ENCODE measurements at regions not wholly inside any gene's neighbourhood (a gene's known extent, or its start where the extent isn't known, plus 50 kb on each side); places are given as distances from the start of the nearest gene placed in this dataset.
A peak's percentile ranks its signal among the peaks of the same experiment; 100 is the strongest.

DNA sequence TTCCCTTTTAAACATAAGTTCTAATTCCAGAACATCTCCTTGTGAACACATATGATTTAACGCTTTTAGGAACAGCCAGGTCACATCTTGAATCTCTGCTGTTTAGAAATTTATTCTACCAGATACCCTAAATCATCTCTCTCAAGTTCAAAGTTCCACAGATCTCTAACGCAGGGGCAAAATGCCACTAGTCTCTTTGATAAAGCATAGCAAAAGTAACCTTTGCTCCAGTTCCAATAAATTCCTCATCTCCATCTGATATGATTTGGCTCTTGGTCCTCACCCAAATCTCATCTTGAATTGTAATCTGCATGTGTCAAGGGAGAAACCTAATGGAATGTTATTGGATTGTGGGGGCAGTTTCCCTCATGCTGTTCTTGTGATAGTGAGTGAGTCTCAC is 96.3 kb upstream of the PLEKHA5 start:
- TF ChIP-seq, protein P1, sequence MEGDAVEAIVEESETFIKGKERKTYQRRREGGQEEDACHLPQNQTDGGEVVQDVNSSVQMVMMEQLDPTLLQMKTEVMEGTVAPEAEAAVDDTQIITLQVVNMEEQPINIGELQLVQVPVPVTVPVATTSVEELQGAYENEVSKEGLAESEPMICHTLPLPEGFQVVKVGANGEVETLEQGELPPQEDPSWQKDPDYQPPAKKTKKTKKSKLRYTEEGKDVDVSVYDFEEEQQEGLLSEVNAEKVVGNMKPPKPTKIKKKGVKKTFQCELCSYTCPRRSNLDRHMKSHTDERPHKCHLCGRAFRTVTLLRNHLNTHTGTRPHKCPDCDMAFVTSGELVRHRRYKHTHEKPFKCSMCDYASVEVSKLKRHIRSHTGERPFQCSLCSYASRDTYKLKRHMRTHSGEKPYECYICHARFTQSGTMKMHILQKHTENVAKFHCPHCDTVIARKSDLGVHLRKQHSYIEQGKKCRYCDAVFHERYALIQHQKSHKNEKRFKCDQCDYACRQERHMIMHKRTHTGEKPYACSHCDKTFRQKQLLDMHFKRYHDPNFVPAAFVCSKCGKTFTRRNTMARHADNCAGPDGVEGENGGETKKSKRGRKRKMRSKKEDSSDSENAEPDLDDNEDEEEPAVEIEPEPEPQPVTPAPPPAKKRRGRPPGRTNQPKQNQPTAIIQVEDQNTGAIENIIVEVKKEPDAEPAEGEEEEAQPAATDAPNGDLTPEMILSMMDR (IDR thresholded peaks at IDR 0.05), result no peak
- H3K36me3 ChIP-seq, result no peaks in the 10 kb centered on the region
- H3K4me1 ChIP-seq, result peaks cover 0 to 15% of the 10 kb centered on the region in 2 donors

DNA sequence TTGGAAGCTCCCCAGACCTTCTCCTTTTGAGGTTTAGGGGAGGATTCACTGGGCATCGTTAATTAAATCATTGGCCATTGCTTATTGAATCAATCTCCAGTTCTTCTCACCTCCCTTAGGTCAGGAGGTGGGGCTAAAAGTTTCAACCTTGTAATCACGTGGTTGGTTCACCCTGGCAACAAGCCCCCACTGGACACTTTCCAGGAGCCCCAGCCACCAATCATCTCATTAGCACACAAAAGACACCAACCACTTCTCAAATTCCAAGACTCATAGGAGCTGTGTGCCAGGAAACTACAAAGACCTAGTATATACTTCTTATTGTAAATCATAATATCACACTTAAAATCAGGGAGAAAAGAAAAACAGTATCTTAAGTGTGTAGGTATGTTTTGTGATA is 94.6 kb upstream of the PLEKHA5 start:
- no peak overlapping the region for H3K27ac ChIP-seq
- no peak for DNase-seq (ENCODE audit: low spot score)

More for the DNA sequence above, 96.3 kb upstream of the PLEKHA5 start:
- Histone ChIP-seq H3K4me3 (no peak overlapping the region), H3K27me3 (no peaks in the 10 kb centered on the region), H3K9me3 (no peaks in the 10 kb centered on the region), H3K27ac (no peak overlapping the region)
- DNase-seq (ENCODE audit: low spot score), result no peak

DNA sequence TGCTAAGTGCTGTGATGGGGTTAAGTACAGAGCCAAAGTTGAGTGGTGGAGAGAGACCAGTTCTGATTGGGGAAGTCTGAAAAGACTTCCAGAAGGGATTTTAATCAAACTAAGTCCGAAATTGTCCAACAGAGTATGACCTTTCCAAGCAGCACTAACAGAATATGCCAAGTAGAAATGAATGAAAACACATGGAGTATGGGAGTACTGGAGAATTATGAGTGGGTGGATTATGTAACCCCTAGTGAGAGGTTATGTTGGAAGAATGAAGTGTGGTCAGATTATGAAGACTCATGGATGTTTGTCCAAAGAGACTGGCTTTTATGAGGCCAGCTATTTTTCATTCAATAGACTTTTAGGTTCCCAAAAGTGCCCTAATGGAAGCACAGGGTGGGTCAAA is 94.0 kb upstream of the PLEKHA5 start:
- peaks cover 0 to 15% of the 10 kb centered on the region in 2 donors for H3K4me1 ChIP-seq
- TF ChIP-seq, protein P1 (IDR thresholded peaks at IDR 0.05), result no peak
- no peak for DNase-seq (ENCODE audit: low spot score)
- no peaks in the 10 kb centered on the region for H3K36me3 ChIP-seq
- H3K27me3 ChIP-seq, result no peaks in the 10 kb centered on the region
- no peak overlapping the region for H3K4me3 ChIP-seq
- H3K27ac ChIP-seq, result peak overlapping the region in 1 of 2 donors; percentile 73
- no peaks in the 10 kb centered on the region for H3K9me3 ChIP-seq

More for the DNA sequence above, 94.6 kb upstream of the PLEKHA5 start:
- Histone ChIP-seq H3K27me3 (no peaks in the 10 kb centered on the region), H3K4me1 (peaks cover 0 to 15% of the 10 kb centered on the region in 2 donors), H3K36me3 (no peaks in the 10 kb centered on the region), H3K4me3 (no peak overlapping the region), H3K9me3 (no peaks in the 10 kb centered on the region)
- TF ChIP-seq, protein P1 (IDR thresholded peaks at IDR 0.05), result no peak

DNA sequence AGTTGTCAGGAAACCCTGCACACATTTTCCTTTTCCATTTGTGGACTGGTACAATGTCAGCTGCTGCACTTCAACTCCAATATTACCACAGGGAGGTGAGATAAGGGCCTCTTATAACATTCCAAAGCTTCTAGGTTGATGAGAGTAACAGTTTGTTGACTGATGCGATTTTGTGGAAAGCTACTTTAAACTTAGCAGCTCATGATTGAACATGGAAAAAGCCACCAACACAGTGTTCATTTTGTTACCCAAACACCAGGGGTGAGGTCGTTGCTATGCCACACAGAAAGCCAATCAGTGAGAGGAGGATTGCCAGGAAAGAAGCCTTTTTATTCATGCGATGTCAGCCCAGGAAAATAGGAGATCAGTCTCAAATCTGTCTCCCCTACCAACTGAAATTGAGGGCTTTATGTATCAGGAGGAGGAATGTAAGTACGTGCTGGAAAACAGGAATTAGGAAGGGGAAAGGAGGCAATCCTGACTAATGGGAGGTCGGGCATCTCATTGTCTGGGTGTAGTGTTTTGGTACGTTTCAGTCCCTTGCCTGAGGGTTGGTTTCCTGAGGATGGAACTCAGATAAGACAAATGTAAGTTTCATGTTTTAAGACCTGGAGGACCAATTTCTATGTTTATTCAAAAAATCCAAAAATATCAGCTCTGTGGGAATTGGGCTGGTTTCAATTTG is 92.7 kb upstream of the PLEKHA5 start:
- Histone ChIP-seq H3K4me3 (peak overlapping the region; percentile 2 to 30), H3K27ac (peak overlapping the region; percentile 62 to 73), H3K36me3 (no peaks in the 10 kb centered on the region), H3K9me3 (no peaks in the 10 kb centered on the region), H3K4me1 (peaks cover 0 to 15% of the 10 kb centered on the region in 2 donors), H3K27me3 (no peaks in the 10 kb centered on the region)
- no peak for DNase-seq (ENCODE audit: low spot score)
- TF ChIP-seq, protein P1 (IDR thresholded peaks at IDR 0.05), result no peak

DNA sequence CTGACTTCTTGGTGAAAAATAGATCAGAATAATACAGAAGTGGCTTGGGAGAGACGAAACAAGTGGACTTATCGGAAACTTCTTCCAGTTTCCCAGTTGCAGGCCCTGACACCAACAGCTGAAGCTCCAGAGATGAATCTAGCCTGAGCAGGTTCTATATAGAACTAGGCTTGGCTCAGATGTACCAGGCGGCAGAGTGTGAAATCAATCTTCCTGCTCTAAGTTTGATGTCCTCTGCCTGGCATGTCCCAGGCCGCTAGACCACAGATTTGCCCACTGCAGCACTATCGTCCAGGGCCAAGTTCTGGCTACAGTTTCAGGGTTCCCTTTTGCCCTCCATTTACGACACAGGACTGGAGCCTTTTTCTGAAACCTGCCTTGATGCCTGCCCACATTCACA is 91.3 kb upstream of the PLEKHA5 start:
- Histone ChIP-seq H3K27me3 (no peaks in the 10 kb centered on the region), H3K9me3 (no peaks in the 10 kb centered on the region), H3K4me1 (peaks cover 0 to 15% of the 10 kb centered on the region in 2 donors), H3K36me3 (no peaks in the 10 kb centered on the region), H3K4me3 (peak overlapping the region; percentile 15 to 30), H3K27ac (peak overlapping the region; percentile 63 to 73)
- DNase-seq (ENCODE audit: low spot score), result no peak
- TF ChIP-seq, protein P1 (IDR thresholded peaks at IDR 0.05), result no peak

DNA sequence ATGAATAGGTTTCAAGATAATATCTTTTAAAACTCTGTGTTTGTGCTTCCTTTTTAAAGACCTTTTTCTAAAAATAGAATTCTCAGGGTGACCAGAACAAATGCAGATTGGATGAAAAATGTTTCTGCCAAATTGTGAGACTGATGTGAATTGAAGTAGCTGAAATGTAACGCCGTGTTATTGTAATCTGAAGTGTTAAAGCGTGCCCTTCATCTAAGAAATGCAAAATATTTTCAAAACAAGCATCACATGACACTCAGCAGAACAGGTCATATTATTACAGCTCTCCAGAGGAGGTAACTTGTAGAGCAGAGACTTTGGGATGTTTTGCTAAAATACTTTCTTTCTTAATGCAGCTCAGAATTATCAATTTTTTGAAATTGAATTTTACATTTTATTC is 90.0 kb upstream of the PLEKHA5 start:
- H3K4me3 ChIP-seq, result peak overlapping the region; percentile 4 to 30
- no peaks in the 10 kb centered on the region for H3K27me3 ChIP-seq
- H3K36me3 ChIP-seq, result no peaks in the 10 kb centered on the region
- H3K9me3 ChIP-seq, result no peaks in the 10 kb centered on the region
- peak overlapping the region; percentile 63 to 73 for H3K27ac ChIP-seq
- no peak for DNase-seq (ENCODE audit: low spot score)
- TF ChIP-seq, protein P1 (IDR thresholded peaks at IDR 0.05), result no peak
- H3K4me1 ChIP-seq, result peaks cover 0 to 15% of the 10 kb centered on the region in 2 donors
